Esophagus mucosa (tissue), 1 donor: ENCODE measurements at regions not wholly inside any gene's neighbourhood (a gene's known extent, or its start where the extent isn't known, plus 50 kb on each side); places are given as distances from the start of the nearest gene placed in this dataset.

Source experiments
- ATAC-seq: fragments of 200-7000 bp; cut with Tn5 transposase; one replicate; pipeline ENCODE4 v1.9.1; 2020
- donor health status: DM: yes; HTN: yes; CAD: no.

- ATAC-seq, result no peak
These were observed 221.8 kb downstream of the CENPF start for GRCh38 chr1:214824763-214825162.

GRCh38 chr1:214826619-214827018, 223.6 kb downstream of the CENPF start:
- no peak for ATAC-seq

GRCh38 chr1:214827883-214828282, 224.9 kb downstream of the CENPF start:
- ATAC-seq, result no peak

- no peak for ATAC-seq
These were observed 227.9 kb downstream of the CENPF start for GRCh38 chr1:214830941-214831340.

- no peak for ATAC-seq
These were observed 229.0 kb downstream of the CENPF start for GRCh38 chr1:214831956-214832355.

- ATAC-seq, result no peak
These were observed 230.3 kb downstream of the CENPF start for GRCh38 chr1:214833178-214833756.

GRCh38 chr1:214837376-214837775, 234.4 kb downstream of the CENPF start:
- no peak for ATAC-seq

GRCh38 chr1:214838351-214838750, 235.4 kb downstream of the CENPF start:
- no peak for ATAC-seq

- no peak for ATAC-seq
These were observed 237.4 kb downstream of the CENPF start for GRCh38 chr1:214840356-214840755.

GRCh38 chr1:214842856-214843255, 239.7 kb upstream of the KCNK2 start:
- ATAC-seq, result no peak

- ATAC-seq, result no peak
These were observed 239.3 kb upstream of the KCNK2 start for GRCh38 chr1:214843281-214843680.

- no peak for ATAC-seq
These were observed 238.2 kb upstream of the KCNK2 start for GRCh38 chr1:214844319-214844718.

GRCh38 chr1:214846276-214846675, 236.3 kb upstream of the KCNK2 start:
- ATAC-seq, result no peak

- ATAC-seq, result no peak
These were observed 235.3 kb upstream of the KCNK2 start for GRCh38 chr1:214847071-214847810.

- no peak for ATAC-seq
These were observed 234.4 kb upstream of the KCNK2 start for GRCh38 chr1:214848101-214848500.

GRCh38 chr1:214850432-214851050, 232.0 kb upstream of the KCNK2 start:
- no peak for ATAC-seq

GRCh38 chr1:214853340-214853739, 229.2 kb upstream of the KCNK2 start:
- no peak for ATAC-seq

GRCh38 chr1:214854126-214854875, 228.2 kb upstream of the KCNK2 start:
- ATAC-seq, result no peak

GRCh38 chr1:214856843-214857242, 225.7 kb upstream of the KCNK2 start:
- ATAC-seq, result no peak

- no peak for ATAC-seq
These were observed 224.8 kb upstream of the KCNK2 start for GRCh38 chr1:214857716-214858115.

GRCh38 chr1:214859647-214860046, 222.9 kb upstream of the KCNK2 start:
- ATAC-seq, result no peak

- ATAC-seq, result no peak
These were observed 220.9 kb upstream of the KCNK2 start for GRCh38 chr1:214861615-214862014.

GRCh38 chr1:214862421-214862820, 220.1 kb upstream of the KCNK2 start:
- no peak for ATAC-seq
